PC-3 (cell line): ENCODE measurements at regions not wholly inside any gene's neighbourhood (a gene's known extent, or its start where the extent isn't known, plus 50 kb on each side); places are given as distances from the start of the nearest gene placed in this dataset.

ENCODE experiments used
- EZH2phosphoT487 ChIP-seq: fragments of 300-600 bp; sonication (generic); IDR thresholded peaks from 2 replicates; pipeline ENCODE4 v1.6.1; 2018; ENCODE audit warnings: mild to moderate bottlenecking, antibody characterized with exemption, low read length, borderline replicate concordance
- TF ChIP-seq, protein P1 (sequence below): fragments of 300-600 bp; sonication (generic); conservative IDR thresholded peaks from 2 replicates; pipeline ENCODE4 v1.5.1; 2017; ENCODE audit warnings: antibody characterized with exemption, low read depth, mild to moderate bottlenecking, low read length

GRCh38 chr12:38154096-38155019 lies 162.2 kb upstream of the ALG10B start:
- TF ChIP-seq EZH2phosphoT487 = no peak
- TF ChIP-seq, protein P1, sequence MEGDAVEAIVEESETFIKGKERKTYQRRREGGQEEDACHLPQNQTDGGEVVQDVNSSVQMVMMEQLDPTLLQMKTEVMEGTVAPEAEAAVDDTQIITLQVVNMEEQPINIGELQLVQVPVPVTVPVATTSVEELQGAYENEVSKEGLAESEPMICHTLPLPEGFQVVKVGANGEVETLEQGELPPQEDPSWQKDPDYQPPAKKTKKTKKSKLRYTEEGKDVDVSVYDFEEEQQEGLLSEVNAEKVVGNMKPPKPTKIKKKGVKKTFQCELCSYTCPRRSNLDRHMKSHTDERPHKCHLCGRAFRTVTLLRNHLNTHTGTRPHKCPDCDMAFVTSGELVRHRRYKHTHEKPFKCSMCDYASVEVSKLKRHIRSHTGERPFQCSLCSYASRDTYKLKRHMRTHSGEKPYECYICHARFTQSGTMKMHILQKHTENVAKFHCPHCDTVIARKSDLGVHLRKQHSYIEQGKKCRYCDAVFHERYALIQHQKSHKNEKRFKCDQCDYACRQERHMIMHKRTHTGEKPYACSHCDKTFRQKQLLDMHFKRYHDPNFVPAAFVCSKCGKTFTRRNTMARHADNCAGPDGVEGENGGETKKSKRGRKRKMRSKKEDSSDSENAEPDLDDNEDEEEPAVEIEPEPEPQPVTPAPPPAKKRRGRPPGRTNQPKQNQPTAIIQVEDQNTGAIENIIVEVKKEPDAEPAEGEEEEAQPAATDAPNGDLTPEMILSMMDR = no peak
